ENCODE measurements at regions not wholly inside any gene's neighbourhood (a gene's known extent, or its start where the extent isn't known, plus 50 kb on each side); places are given as distances from the start of the nearest gene placed in this dataset.

DNA sequence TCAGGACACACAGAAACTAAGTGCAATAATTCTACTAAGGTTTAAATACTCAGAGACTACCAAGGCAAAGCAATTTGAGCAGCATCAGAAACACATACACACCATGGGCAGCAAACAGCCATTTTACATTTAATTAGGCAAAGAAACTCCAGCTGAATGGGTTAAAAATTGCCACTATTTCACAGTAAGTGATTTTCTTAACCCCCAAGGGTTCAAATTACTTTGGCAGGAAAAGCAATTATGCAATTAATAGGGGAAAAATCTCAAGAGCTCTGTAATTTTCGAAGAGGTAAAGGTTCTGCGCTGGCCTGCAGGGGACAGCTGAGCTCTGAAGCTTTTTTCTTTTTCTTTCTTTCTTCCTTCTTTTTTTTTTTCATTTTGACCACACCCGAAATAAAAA, 206.2 kb upstream of the RRP15 start:
- no peak for TF ChIP-seq POLR2AphosphoS5 (IDR thresholded peaks at IDR 0.05; ENCODE audit: borderline replicate concordance, low read depth, low read length)
- TF ChIP-seq EZH2 (IDR thresholded peaks at IDR 0.05), result no peak

Measured in SK-N-MC (cell line).